Aorta (tissue), 5 donors: ENCODE measurements at regions not wholly inside any gene's neighbourhood (a gene's known extent, or its start where the extent isn't known, plus 50 kb on each side); places are given as distances from the start of the nearest gene placed in this dataset.

Experiments used
- ATAC-seq: fragments of 200-7000 bp; cut with Tn5 transposase; one replicate; pipeline ENCODE4 v1.9.1; 2022; ENCODE audit warnings: moderate library complexity; ENCODE audit not compliant: low FRiP score
- DNase-seq, 2 donors: peaks; one replicate each; pipeline ENCODE4 v3.0.0-alpha.2; 2020
- H3K27ac ChIP-seq, 2 donors: one replicate each; pipeline ENCODE4 v1.5.1; 2013; ENCODE audit warnings: low read length in 2 of 2, mild to moderate bottlenecking in 2 of 2, moderate library complexity in 2 of 2, control low read depth in 1 of 2, inconsistent platforms in 1 of 2, low read depth in 1 of 2
- H3K27me3 ChIP-seq, 2 donors: one replicate each; pipeline ENCODE4 v1.6.1; 2013; ENCODE audit warnings: control low read depth in 1 of 2, low read length in 1 of 2, mild to moderate bottlenecking in 1 of 2, moderate library complexity in 1 of 2; ENCODE audit not compliant: insufficient read depth in 2 of 2, control insufficient read depth in 1 of 2
- H3K36me3 ChIP-seq, 2 donors: one replicate each; pipeline ENCODE4 v1.6.1; 2013; ENCODE audit warnings: control low read depth in 1 of 2, low read length in 1 of 2, mild to moderate bottlenecking in 1 of 2; ENCODE audit not compliant: insufficient read depth in 2 of 2, control insufficient read depth in 1 of 2
- H3K4me1 ChIP-seq, 2 donors: one replicate each; pipeline ENCODE4 v1.6.1; 2013; ENCODE audit warnings: low read length in 2 of 2, control low read depth in 1 of 2, mild to moderate bottlenecking in 1 of 2, moderate library complexity in 1 of 2; ENCODE audit not compliant: insufficient read depth in 2 of 2, control insufficient read depth in 1 of 2
- H3K4me3 ChIP-seq, 2 donors: one replicate each; pipeline ENCODE4 v1.5.1; 2013; ENCODE audit warnings: low read length in 2 of 2, control low read depth in 1 of 2, mild to moderate bottlenecking in 1 of 2
- H3K9me3 ChIP-seq: one replicate; pipeline ENCODE4 v1.6.1; 2013; ENCODE audit warnings: mild to moderate bottlenecking, low read length; ENCODE audit not compliant: control insufficient read depth
- WGBS, 2 donors: extraction: QIAGEN DNeasy Blood & Tissue Kit; methylation state at CpG; one replicate each; pipeline ENCODE4 v1.1.7; 2013; 5-methylcytosine and 5-hydroxymethylcytosine counted together
- intact Hi-C, 2 donors: fragments of 100-400 bp; cut with DNase I; formaldehyde crosslinking; loops; one replicate each; pipeline versions ENCODE4 v1.14.2 to v1.15.0; 2022
- donor health status: healthy with polysubstance abuse.
- donor health status: Bipolar disorder and iron deficiency.
- donor health status: DM: no; HTN: no; CAD: no.
- donor health status: DM: no; HTN: no; CAD: no.
- donor health status: DM: yes; HTN: yes; CAD: no.

DNA sequence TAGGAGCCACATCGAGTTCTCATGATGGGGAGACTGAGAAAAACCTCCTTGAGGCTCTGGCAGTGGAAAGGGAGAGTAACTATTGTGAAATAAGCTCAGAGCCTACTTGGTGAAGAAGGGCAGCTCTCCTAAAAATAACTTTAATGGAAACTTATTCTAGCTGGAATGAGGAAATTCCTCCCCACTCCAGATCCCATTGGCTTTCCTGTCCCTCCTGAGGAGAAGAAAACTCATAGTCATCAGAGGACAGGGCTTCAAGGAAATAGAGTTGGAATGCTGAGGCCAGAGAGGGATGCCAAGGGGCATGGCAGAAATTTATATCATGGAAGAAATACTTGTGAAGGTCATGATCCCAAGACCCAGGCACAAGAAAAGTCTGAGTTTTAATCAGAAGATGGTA is 70.7 kb upstream of the TAPT1 start:
- H3K27ac ChIP-seq: no peak overlapping the region
- H3K4me3 ChIP-seq: no peak overlapping the region
- no peaks in the 10 kb centered on the region for H3K36me3 ChIP-seq
- ATAC-seq (no peak), DNase-seq (no peak)
- no peaks in the 10 kb centered on the region for H3K27me3 ChIP-seq
- H3K4me1 ChIP-seq: no peaks in the 10 kb centered on the region
- intact Hi-C loops: loop anchor here in 1 of 2 donors (10.0 kb wide), 1 partner anchor 1168 kb away; no protein-coding TSS in a partner anchor
- WGBS, 2 donors: 61 to 91% methylated on average over 1 of the region's 1 CpG
- peaks cover 3% of the 10 kb centered on the region for H3K9me3 ChIP-seq

DNA sequence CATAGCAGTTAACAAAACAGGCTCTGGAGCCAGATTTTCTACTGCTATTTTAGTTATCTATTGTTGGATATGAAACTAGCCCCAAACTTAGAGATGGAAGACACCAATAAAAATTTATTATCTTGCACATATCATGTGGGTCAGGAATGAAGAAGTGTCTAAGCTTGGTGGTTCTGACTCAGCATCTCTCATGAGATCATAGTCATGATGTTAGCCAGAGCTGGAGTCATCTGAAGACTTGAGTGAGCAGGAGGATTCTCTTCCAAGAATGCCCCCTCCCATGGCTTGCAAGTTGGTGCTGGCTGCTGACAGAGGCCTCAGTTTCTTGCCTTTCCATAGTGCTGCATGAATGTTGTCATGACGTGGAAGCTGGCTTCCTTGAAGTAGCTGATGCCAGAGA is 68.2 kb upstream of the TAPT1 start:
- no peaks in the 10 kb centered on the region for H3K27me3 ChIP-seq
- ATAC-seq (no peak), DNase-seq (no peak)
- peaks cover 3% of the 10 kb centered on the region for H3K9me3 ChIP-seq
- no peak overlapping the region for H3K4me3 ChIP-seq
- H3K36me3 ChIP-seq: no peaks in the 10 kb centered on the region
- no peak overlapping the region for H3K27ac ChIP-seq
- no peaks in the 10 kb centered on the region for H3K4me1 ChIP-seq
- WGBS, 2 donors: 73 to 88% methylated on average over 1 of the region's 1 CpG
- intact Hi-C loops: loop anchor here (5.0 to 10.0 kb wide), 2 partner anchors 153 to 1170 kb away; no protein-coding TSS in a partner anchor

DNA sequence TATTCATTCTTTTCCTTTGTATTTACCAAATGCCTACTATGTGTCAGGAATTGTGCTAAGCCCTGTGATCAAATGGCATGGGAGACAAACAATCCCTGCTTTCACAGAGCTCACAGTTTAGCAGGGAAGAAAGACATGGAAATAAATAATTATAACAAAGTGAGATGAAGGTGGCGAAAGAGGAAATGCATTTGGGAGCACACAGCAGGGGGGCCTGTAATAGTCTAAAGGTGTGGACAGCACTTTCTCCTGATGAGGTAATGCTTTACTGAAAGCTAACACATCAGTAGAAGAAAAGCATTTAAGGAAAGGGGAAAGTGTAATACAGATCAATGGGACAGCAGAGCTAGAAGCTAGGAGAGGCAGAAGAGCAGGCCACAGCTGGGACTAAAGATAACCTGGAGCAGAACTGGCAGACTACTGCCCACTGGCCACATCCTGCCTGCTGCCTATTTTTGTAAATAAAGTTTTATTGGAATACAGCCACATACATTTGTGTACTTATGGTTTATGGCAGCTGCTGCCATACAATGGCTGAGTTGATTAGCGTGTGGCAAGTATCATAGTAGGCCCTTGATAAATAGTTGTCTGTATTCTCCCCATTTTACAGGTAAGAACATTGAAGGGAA is 67.1 kb upstream of the TAPT1 start:
- Histone ChIP-seq H3K27me3 (no peaks in the 10 kb centered on the region), H3K9me3 (peaks cover 3% of the 10 kb centered on the region), H3K27ac (no peak overlapping the region), H3K4me3 (no peak overlapping the region), H3K4me1 (no peaks in the 10 kb centered on the region), H3K36me3 (no peaks in the 10 kb centered on the region)
- WGBS, 2 donors: 95 to 97% methylated on average over 2 of the region's 2 CpGs
- no peak for ATAC-seq
- DNase-seq: no peak
- intact Hi-C loops: loop anchor here (5.0 to 10.0 kb wide), 2 partner anchors 154 to 1171 kb away; no protein-coding TSS in a partner anchor

DNA sequence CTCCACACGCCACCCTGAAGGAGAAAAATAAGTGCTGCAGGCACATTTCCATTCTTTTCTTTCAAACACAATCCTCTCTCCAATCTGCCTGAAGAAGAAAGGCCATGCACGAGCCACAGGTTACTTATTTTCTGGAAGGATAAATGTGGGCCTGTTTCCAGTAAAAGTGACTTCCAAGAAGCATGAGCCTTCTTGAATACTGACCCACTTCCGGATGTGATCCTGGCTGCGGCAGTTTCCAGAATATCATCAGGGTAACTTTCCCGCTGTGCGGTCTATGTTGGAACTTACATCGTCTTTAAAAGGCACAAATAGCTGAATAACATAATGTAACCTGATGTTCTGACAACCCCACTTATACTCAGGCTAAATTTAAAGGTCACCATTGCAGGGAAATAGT is 66.3 kb upstream of the TAPT1 start:
- no peak overlapping the region for H3K4me3 ChIP-seq
- intact Hi-C loops: loop anchor here (5.0 to 10.0 kb wide), 2 partner anchors 155 to 1172 kb away; no protein-coding TSS in a partner anchor
- 71 to 76% methylated on average over 7 of the region's 7 CpGs for WGBS, 2 donors

DNA sequence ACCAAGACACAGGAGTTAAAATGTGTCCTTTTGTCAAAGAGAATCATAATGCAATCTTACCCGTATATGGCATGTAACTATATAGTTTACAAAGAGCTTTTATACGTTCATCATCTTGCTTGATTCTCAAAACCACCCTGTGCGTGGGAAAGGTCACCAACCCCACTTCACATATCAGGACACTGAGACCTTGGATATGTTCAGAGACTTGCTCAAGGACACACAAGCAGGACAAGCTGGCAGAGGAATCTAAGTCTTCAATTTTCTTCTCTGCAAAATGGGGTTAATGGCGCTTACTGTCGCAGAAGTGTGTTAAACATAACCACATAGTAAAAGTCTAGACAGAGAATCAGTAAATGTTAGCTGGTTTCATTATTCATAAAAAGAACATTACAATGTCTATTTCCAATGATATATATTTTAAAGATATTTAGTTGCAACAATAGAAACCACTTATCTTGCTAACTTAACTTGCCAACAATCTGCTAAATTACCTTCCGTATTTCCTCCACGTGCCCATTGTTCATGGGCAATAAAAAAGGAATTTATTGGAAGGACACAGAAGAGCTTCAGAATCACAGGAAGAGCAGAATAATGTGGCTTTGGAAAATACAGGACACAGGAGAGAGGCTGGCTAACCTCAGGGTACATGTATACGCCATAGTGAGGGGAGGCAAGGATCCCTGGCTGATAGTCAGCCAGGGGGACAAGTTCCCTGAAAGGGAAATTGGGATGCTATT is 64.6 kb upstream of the TAPT1 start:
- Histone ChIP-seq H3K27me3 (no peaks in the 10 kb centered on the region), H3K4me1 (no peaks in the 10 kb centered on the region), H3K4me3 (no peak overlapping the region), H3K9me3 (no peaks in the 10 kb centered on the region), H3K36me3 (no peaks in the 10 kb centered on the region), H3K27ac (no peak overlapping the region)
- intact Hi-C loops: loop anchor here (5.0 to 10.0 kb wide), 2 partner anchors 156 to 1174 kb away; no protein-coding TSS in a partner anchor
- ATAC-seq (no peak), DNase-seq (no peak)
- 66 to 71% methylated on average over 8 of the region's 8 CpGs for WGBS, 2 donors

More for the DNA sequence above, 66.3 kb upstream of the TAPT1 start:
- DNase-seq (no peak), ATAC-seq (no peak)
- Histone ChIP-seq H3K27ac (no peak overlapping the region), H3K9me3 (peaks cover 3% of the 10 kb centered on the region), H3K4me1 (no peaks in the 10 kb centered on the region), H3K27me3 (no peaks in the 10 kb centered on the region), H3K36me3 (no peaks in the 10 kb centered on the region)

DNA sequence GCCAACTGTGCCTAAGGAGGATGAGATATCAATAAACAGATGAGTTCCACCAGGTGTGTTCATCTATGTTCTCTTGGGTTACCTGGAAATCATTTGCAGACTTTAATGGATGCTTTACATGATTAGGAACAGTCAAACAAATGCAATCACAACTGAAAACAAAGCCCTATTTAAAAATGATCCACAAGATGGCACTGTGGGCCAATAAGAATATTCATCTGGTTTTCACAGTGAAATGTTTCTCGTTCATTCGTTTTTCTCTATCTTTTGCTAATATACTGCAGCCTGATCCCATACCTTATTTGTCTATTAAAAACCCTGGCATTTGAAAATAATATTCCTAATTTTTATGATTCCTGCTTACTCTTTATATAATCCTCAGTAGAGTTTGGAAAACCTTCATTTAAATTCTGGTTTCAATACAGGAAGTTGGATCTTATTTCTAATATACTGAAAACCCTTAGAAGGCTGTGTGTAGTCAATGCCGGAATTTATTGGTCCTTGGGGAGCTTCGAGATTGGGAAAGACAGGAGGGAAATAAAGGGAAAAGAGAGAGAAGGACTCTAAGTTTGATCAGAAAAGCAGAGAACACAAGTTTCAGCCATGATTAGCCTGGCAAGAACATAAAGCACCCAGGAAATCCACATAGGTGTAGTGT is 63.8 kb upstream of the TAPT1 start:
- DNase-seq (no peak), ATAC-seq (no peak)
- Histone ChIP-seq H3K4me3 (no peak overlapping the region), H3K36me3 (no peaks in the 10 kb centered on the region), H3K9me3 (no peaks in the 10 kb centered on the region), H3K27me3 (no peaks in the 10 kb centered on the region), H3K4me1 (no peaks in the 10 kb centered on the region), H3K27ac (no peak overlapping the region)
- WGBS, 2 donors: 1 to 2% methylated on average over 4 of the region's 4 CpGs
- intact Hi-C loops: loop anchor here (5.0 to 10.0 kb wide), 4 partner anchors 157 to 1175 kb away; no protein-coding TSS in a partner anchor

DNA sequence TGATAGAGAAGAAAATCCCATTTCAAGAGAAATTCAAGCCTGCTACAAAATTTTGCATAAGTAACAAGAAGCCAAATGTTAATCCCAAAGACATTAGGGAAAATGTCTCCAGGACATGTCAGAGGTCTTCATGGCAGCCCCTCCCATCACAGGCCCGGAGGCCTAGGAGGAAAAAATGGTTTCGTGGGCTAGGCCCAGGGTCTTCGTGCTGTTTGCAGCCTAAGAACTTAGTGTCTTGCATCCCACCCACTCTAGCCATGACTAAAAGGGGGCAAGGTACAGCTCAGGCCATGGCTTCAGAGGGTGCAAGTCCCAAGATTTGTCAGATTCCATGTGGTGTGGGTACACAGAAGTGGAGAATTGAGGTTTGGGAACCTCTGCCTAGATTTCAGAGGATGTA is 57.8 kb upstream of the TAPT1 start:
- H3K4me1 ChIP-seq: no peaks in the 10 kb centered on the region
- intact Hi-C loops: no loop called here
- ATAC-seq (no peak), DNase-seq (no peak)
- H3K9me3 ChIP-seq: no peaks in the 10 kb centered on the region
- H3K36me3 ChIP-seq: no peaks in the 10 kb centered on the region
- no peaks in the 10 kb centered on the region for H3K27me3 ChIP-seq
- no peak overlapping the region for H3K27ac ChIP-seq
- WGBS, 2 donors: 81 to 84% methylated on average over 3 of the region's 3 CpGs
- no peak overlapping the region for H3K4me3 ChIP-seq

DNA sequence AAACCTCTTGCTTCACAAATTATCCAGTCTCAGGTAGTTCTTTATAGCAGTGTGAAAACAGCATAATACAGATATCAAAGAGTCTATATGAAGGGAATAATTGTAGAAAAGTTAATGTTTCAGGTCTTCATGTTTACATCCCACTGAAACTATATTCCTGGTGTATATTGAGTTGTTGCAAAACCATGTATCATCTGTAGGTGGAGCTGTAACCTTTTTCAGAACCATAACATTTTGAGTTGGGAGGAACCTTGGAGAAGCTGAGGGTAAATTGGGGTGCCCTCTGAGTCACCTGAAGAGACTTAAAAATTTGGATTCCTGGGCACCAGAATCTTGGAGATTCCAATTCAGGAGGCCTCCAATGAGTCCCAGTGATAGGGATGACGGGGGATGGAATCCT is 51.9 kb upstream of the TAPT1 start:
- Histone ChIP-seq H3K36me3 (no peaks in the 10 kb centered on the region), H3K9me3 (peaks cover 3% of the 10 kb centered on the region), H3K27me3 (no peaks in the 10 kb centered on the region), H3K4me3 (no peak overlapping the region), H3K27ac (no peak overlapping the region), H3K4me1 (no peaks in the 10 kb centered on the region)
- intact Hi-C loops: no loop called here
- 92 to 94% methylated on average over 1 of the region's 1 CpG for WGBS, 2 donors
- ATAC-seq (no peak), DNase-seq (no peak)
